ENCODE measurements at regions not wholly inside any gene's neighbourhood (a gene's known extent, or its start where the extent isn't known, plus 50 kb on each side); places are given as distances from the start of the nearest gene placed in this dataset.

GRCh38 chr2:134181219-134181618, 72.7 kb upstream of the MGAT5 start:
- Histone ChIP-seq H3K27me3 (ENCODE audit: insufficient read depth, low read length, poor library complexity, severe bottlenecking) (no peaks in the 10 kb centered on the region), H3K9me2 (replicated peaks; ENCODE audit: low read depth, low read length) (no peaks in the 10 kb centered on the region), H3K36me3 (ENCODE audit: insufficient read depth, low read length) (no peaks in the 10 kb centered on the region; the same call in 1 of the 2 replicates), H2AFZ (ENCODE audit: low read length) (no peak overlapping the region), H3K4me2 (ENCODE audit: low read depth, low read length, poor library complexity, severe bottlenecking) (no peak overlapping the region), H4K20me1 (ENCODE audit: insufficient read depth, low read length, poor library complexity, severe bottlenecking) (peaks cover 7% of the 10 kb centered on the region), H3F3A (ENCODE audit: low read depth) (no peaks in the 10 kb centered on the region), H3K4me1 (ENCODE audit: insufficient read depth, low read length, poor library complexity, severe bottlenecking) (peaks cover 11% of the 10 kb centered on the region), H3K4me3 (ENCODE audit: low read length, poor library complexity, severe bottlenecking) (no peak overlapping the region), H3K79me2 (ENCODE audit: insufficient read depth, low read length) (peaks cover 84% of the 10 kb centered on the region; the same call in 1 of the 2 replicates), H3K9ac (ENCODE audit: low read depth, low read length, poor library complexity, severe bottlenecking) (no peak overlapping the region), H3K9me3 (ENCODE audit: insufficient read depth, low read depth, low read length) (no peaks in the 10 kb centered on the region)
- TF ChIP-seq EZH2phosphoT487 (IDR thresholded peaks at IDR 0.05; ENCODE audit: borderline replicate concordance) (no peak), CTCF (conservative IDR thresholded peaks at IDR 0.05; ENCODE audit: low read length) (no peak)

GRCh38 chr2:134183679-134184078, 70.2 kb upstream of the MGAT5 start:
- H3K4me3 ChIP-seq (ENCODE audit: low read length, poor library complexity, severe bottlenecking), result no peak overlapping the region

GRCh38 chr2:134185639-134186038, 68.2 kb upstream of the MGAT5 start:
- H4K20me1 ChIP-seq (ENCODE audit: insufficient read depth, low read length, poor library complexity, severe bottlenecking), result no peaks in the 10 kb centered on the region
- H3K36me3 ChIP-seq (ENCODE audit: insufficient read depth, low read length), result no peaks in the 10 kb centered on the region; the same call in 1 of the 2 replicates
- H3K4me3 ChIP-seq (ENCODE audit: low read length, poor library complexity, severe bottlenecking), result no peak overlapping the region
- no peaks in the 10 kb centered on the region for H3F3A ChIP-seq (ENCODE audit: low read depth)
- no peaks in the 10 kb centered on the region for H3K27me3 ChIP-seq (ENCODE audit: insufficient read depth, low read length, poor library complexity, severe bottlenecking)
- TF ChIP-seq CTCF (conservative IDR thresholded peaks at IDR 0.05; ENCODE audit: low read length) (no peak), EZH2phosphoT487 (IDR thresholded peaks at IDR 0.05; ENCODE audit: borderline replicate concordance) (no peak)
- peaks cover 78% of the 10 kb centered on the region for H3K79me2 ChIP-seq (ENCODE audit: insufficient read depth, low read length)
- peaks cover 5% of the 10 kb centered on the region for H3K4me1 ChIP-seq (ENCODE audit: insufficient read depth, low read length, poor library complexity, severe bottlenecking)
- H3K9me3 ChIP-seq (ENCODE audit: insufficient read depth, low read depth, low read length), result no peaks in the 10 kb centered on the region
- no peak overlapping the region for H3K4me2 ChIP-seq (ENCODE audit: low read depth, low read length, poor library complexity, severe bottlenecking)
- H2AFZ ChIP-seq (ENCODE audit: low read length), result no peak overlapping the region
- H3K9ac ChIP-seq (ENCODE audit: low read depth, low read length, poor library complexity, severe bottlenecking), result no peak overlapping the region
- H3K9me2 ChIP-seq (replicated peaks; ENCODE audit: low read depth, low read length), result no peaks in the 10 kb centered on the region

More at GRCh38 chr2:134183679-134184078, 70.2 kb upstream of the MGAT5 start:
- Histone ChIP-seq H3K9ac (ENCODE audit: low read depth, low read length, poor library complexity, severe bottlenecking) (no peak overlapping the region), H4K20me1 (ENCODE audit: insufficient read depth, low read length, poor library complexity, severe bottlenecking) (no peaks in the 10 kb centered on the region), H3K79me2 (ENCODE audit: insufficient read depth, low read length) (peaks cover 85% of the 10 kb centered on the region), H3K9me3 (ENCODE audit: insufficient read depth, low read depth, low read length) (no peaks in the 10 kb centered on the region), H3K4me1 (ENCODE audit: insufficient read depth, low read length, poor library complexity, severe bottlenecking) (peaks cover 5% of the 10 kb centered on the region), H3K4me2 (ENCODE audit: low read depth, low read length, poor library complexity, severe bottlenecking) (no peak overlapping the region), H2AFZ (ENCODE audit: low read length) (no peak overlapping the region), H3K27me3 (ENCODE audit: insufficient read depth, low read length, poor library complexity, severe bottlenecking) (no peaks in the 10 kb centered on the region), H3F3A (ENCODE audit: low read depth) (no peaks in the 10 kb centered on the region), H3K36me3 (ENCODE audit: insufficient read depth, low read length) (no peaks in the 10 kb centered on the region; the same call in 1 of the 2 replicates), H3K9me2 (replicated peaks; ENCODE audit: low read depth, low read length) (no peaks in the 10 kb centered on the region)
- TF ChIP-seq EZH2phosphoT487 (IDR thresholded peaks at IDR 0.05; ENCODE audit: borderline replicate concordance), result no peak
- TF ChIP-seq CTCF (conservative IDR thresholded peaks at IDR 0.05; ENCODE audit: low read length), result no peak

Data from Loucy (cell line).